ENCODE measurements at regions not wholly inside any gene's neighbourhood (a gene's known extent, or its start where the extent isn't known, plus 50 kb on each side); places are given as distances from the start of the nearest gene placed in this dataset.
"Not testable (repeated sequence)": the region's sequence is repeated elsewhere in the genome, so short reads cannot be mapped to it uniquely, and the experiment has no call there.

GRCh38 chr20:11483697-11484096, 434.0 kb upstream of the BTBD3 start:
- FAIRE-seq: no peak

GRCh38 chr20:11484479-11484878, 433.2 kb upstream of the BTBD3 start:
- DNase-seq (ENCODE audit: low spot score) (no peak), FAIRE-seq (no peak)

More at GRCh38 chr20:11483697-11484096, 434.0 kb upstream of the BTBD3 start:
- no peak for DNase-seq (ENCODE audit: low spot score)

GRCh38 chr20:11492386-11492785, 425.3 kb upstream of the BTBD3 start:
- FAIRE-seq (no peak), DNase-seq (ENCODE audit: low spot score) (no peak)

- DNase-seq (ENCODE audit: low spot score) (no peak), FAIRE-seq (no peak)
Measured at GRCh38 chr20:11492846-11493245, 424.8 kb upstream of the BTBD3 start.

- FAIRE-seq (peak; percentile 42), DNase-seq (ENCODE audit: low spot score) (peak; percentile 67)
Measured at GRCh38 chr20:11496380-11496779, 421.3 kb upstream of the BTBD3 start.

- FAIRE-seq (no peak), DNase-seq (ENCODE audit: low spot score) (no peak)
Measured at GRCh38 chr20:11497545-11497944, 420.1 kb upstream of the BTBD3 start.

- FAIRE-seq: peak; percentile 85
- DNase-seq (ENCODE audit: low spot score): peak; percentile 43
Measured at GRCh38 chr20:11499101-11499634, 418.5 kb upstream of the BTBD3 start.

- DNase-seq (ENCODE audit: low spot score): peak; percentile 68
- peak; percentile 93 for FAIRE-seq
Measured at GRCh38 chr20:11502061-11502460, 415.6 kb upstream of the BTBD3 start.

GRCh38 chr20:11502671-11503070, 415.0 kb upstream of the BTBD3 start:
- DNase-seq (ENCODE audit: low spot score): no peak

GRCh38 chr20:11509776-11510175, 407.9 kb upstream of the BTBD3 start:
- DNase-seq (ENCODE audit: low spot score): no peak
- FAIRE-seq: no peak

More at GRCh38 chr20:11502671-11503070, 415.0 kb upstream of the BTBD3 start:
- no peak for FAIRE-seq

- DNase-seq (ENCODE audit: low spot score) (no peak), FAIRE-seq (no peak)
Measured at GRCh38 chr20:11511821-11512220, 405.9 kb upstream of the BTBD3 start.

GRCh38 chr20:11513241-11513745, 404.4 kb upstream of the BTBD3 start:
- FAIRE-seq: not testable (repeated sequence)

GRCh38 chr20:11516448-11516847, 401.2 kb upstream of the BTBD3 start:
- DNase-seq (ENCODE audit: low spot score) (no peak), FAIRE-seq (no peak)

More at GRCh38 chr20:11513241-11513745, 404.4 kb upstream of the BTBD3 start:
- not testable (repeated sequence) for DNase-seq (ENCODE audit: low spot score)

- FAIRE-seq: no peak
- DNase-seq (ENCODE audit: low spot score): no peak
Measured at GRCh38 chr20:11520596-11520995, 397.1 kb upstream of the BTBD3 start.

GRCh38 chr20:11521476-11522365, 396.0 kb upstream of the BTBD3 start:
- no peak for FAIRE-seq

GRCh38 chr20:11522366-11522741, 395.3 kb upstream of the BTBD3 start:
- FAIRE-seq: no peak

More at GRCh38 chr20:11521476-11522365, 396.0 kb upstream of the BTBD3 start:
- DNase-seq (ENCODE audit: low spot score): no peak

GRCh38 chr20:11529047-11529446, 388.6 kb upstream of the BTBD3 start:
- FAIRE-seq: no peak
- DNase-seq (ENCODE audit: low spot score): no peak

More at GRCh38 chr20:11522366-11522741, 395.3 kb upstream of the BTBD3 start:
- no peak for DNase-seq (ENCODE audit: low spot score)

GRCh38 chr20:11537032-11537431, 380.7 kb upstream of the BTBD3 start:
- DNase-seq (ENCODE audit: low spot score) (no peak), FAIRE-seq (no peak)

- DNase-seq (ENCODE audit: low spot score) (no peak), FAIRE-seq (no peak)
Measured at GRCh38 chr20:11539450-11539849, 378.2 kb upstream of the BTBD3 start.

- no peak for DNase-seq (ENCODE audit: low spot score)
- FAIRE-seq: no peak
Measured at GRCh38 chr20:11540558-11540957, 377.1 kb upstream of the BTBD3 start.

- DNase-seq (ENCODE audit: low spot score) (no peak), FAIRE-seq (peak; percentile 50)
Measured at GRCh38 chr20:11542645-11543044, 375.0 kb upstream of the BTBD3 start.

GRCh38 chr20:11544029-11544678, 373.5 kb upstream of the BTBD3 start:
- peak; percentile 83 for FAIRE-seq

More at GRCh38 chr20:11544029-11544678, 373.5 kb upstream of the BTBD3 start:
- DNase-seq (ENCODE audit: low spot score): peak; percentile 57

All from RCC 7860 (cell line).